Heart left ventricle (tissue), 16 donors: ENCODE measurements at regions not wholly inside any gene's neighbourhood (a gene's known extent, or its start where the extent isn't known, plus 50 kb on each side); places are given as distances from the start of the nearest gene placed in this dataset.

ENCODE experiments used
- ATAC-seq, 4 donors: fragments of 200-7000 bp; cut with Tn5 transposase; one replicate each; pipeline ENCODE4 v1.9.1; 2020 to 2022; ENCODE audit warnings: moderate library complexity in 4 of 4, mild to moderate bottlenecking in 3 of 4, moderate number of reproducible peaks in 1 of 4
- DNase-seq, 5 donors: peaks; one replicate each; pipeline ENCODE4 v3.0.0-alpha.2; 2020
- H3K27ac ChIP-seq, 12 donors: fragments of 200-600 bp; sonication (generic) in 4 of 12; one replicate each; pipeline versions ENCODE4 v1.5.0 to v1.8.0; 2016 to 2022; ENCODE audit warnings: mild to moderate bottlenecking in 2 of 12
- H3K27me3 ChIP-seq, 9 donors: fragments of 200-600 bp; sonication (generic) in 2 of 9; one replicate each; pipeline versions ENCODE4 v1.5.1 to v1.8.0; 2016 to 2022; ENCODE audit warnings: mild to moderate bottlenecking in 3 of 9
- H3K36me3 ChIP-seq, 9 donors: fragments of 200-600 bp; sonication (generic) in 2 of 9; one replicate each; pipeline versions ENCODE4 v1.5.0 to v1.8.0; 2018 to 2022; ENCODE audit warnings: mild to moderate bottlenecking in 2 of 9
- H3K4me1 ChIP-seq, 12 donors: fragments of 200-600 bp; sonication (generic) in 4 of 12; one replicate each; pipeline versions ENCODE4 v1.5.0 to v1.8.0; 2016 to 2022; ENCODE audit warnings: mild to moderate bottlenecking in 3 of 12
- H3K4me3 ChIP-seq, 12 donors: fragments of 200-600 bp; sonication (generic) in 4 of 12; one replicate each; pipeline versions ENCODE4 v1.5.0 to v1.8.0; 2017 to 2022; ENCODE audit warnings: mild to moderate bottlenecking in 9 of 12, moderate library complexity in 4 of 12
- H3K9me3 ChIP-seq, 12 donors: fragments of 200-600 bp; sonication (generic) in 4 of 12; one replicate each; pipeline versions ENCODE4 v1.5.0 to v1.8.0; 2016 to 2022; ENCODE audit warnings: mild to moderate bottlenecking in 1 of 12
- CTCF ChIP-seq, 12 donors: fragments of 200-600 bp; sonication (generic) in 4 of 12; IDR thresholded peaks; one replicate each; pipeline versions ENCODE4 v1.5.0 to v1.8.0; 2018 to 2022; ENCODE audit warnings: antibody characterized with exemption in 12 of 12, mild to moderate bottlenecking in 5 of 12
- POLR2A ChIP-seq, 2 donors: fragments of 450-650 bp; IDR thresholded peaks; one replicate each; pipeline ENCODE4 v1.6.1; 2017; ENCODE audit warnings: antibody characterized with exemption in 2 of 2, mild to moderate bottlenecking in 2 of 2, moderate library complexity in 2 of 2
- WGBS, 4 donors: extraction: QIAGEN DNeasy Blood & Tissue Kit in 2 of 4; methylation state at CpG; one replicate each; pipeline versions ENCODE4 v1.1.5 to v1.1.7; 2013 to 2018; 5-methylcytosine and 5-hydroxymethylcytosine counted together
- intact Hi-C, 10 donors: fragments of 100-400 bp; cut with DNase I; formaldehyde crosslinking; loops; one replicate each; pipeline versions ENCODE4 v1.11.1 to v1.14.2; 2022
- donor health status: ischemic (EF 13 %, LVEDD 7.1; RV severe dilation, severe dysfunction).
- donor health status: healthy with polysubstance abuse.
- donor health status: DM: no; HTN: yes; CAD: no.
- donor health status: DM: no; HTN: no; CAD: no.
- donor health status: ischemic (EF 25% LVEDD 6.9; RV normal size, moderate dysfunction).
- donor health status: ischemic (EF 25% LVEDD 5.7; RV mildly dilated, moderate dysfunction).
- donor health status: healthy.
- donor health status: DM: yes; HTN: yes; CAD: no.
- donor health status: ischemic (EF 35%, LVEDD 5.7; RV mildly dilated, moderate dysfunction).
- donor health status: nonischemic (EF 11% LVEDD 7.7; RV severe dilation, severe dysfunction).
- donor health status: DM: yes; HTN: yes; CAD: no.
- donor health status: PGD.
- donor health status: ischemic (EF 29% LVEDD 5.4; RV normal size, mild dysfunction).
- donor health status: nonischemic (EF 23%, LVEDD 6.1; RV moderate dilation, normal function).

DNA sequence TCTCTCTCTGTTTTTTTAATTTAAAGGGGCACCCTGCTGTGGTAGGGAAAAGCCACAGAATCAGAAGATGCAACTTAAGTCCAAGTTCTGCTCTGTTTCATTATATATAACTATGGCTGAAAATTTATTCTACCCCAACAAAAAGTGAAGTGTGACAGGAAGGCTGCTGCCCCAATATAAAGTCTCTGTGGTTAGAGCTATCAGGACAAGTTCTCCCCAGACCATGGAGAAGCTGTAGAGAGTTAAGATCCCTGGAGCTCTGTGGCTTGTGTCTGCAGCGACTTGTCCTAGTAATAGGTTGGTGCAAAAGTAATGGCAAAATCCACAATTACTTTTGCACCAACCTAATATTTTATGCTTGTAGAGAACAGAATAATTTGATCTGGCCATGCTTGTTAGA, 250.9 kb downstream of the PSAT1 start:
- TF ChIP-seq POLR2A (IDR thresholded peaks at IDR 0.05) (no peak), CTCF (IDR thresholded peaks at IDR 0.05) (no peak)
- no peak overlapping the region for H3K27ac ChIP-seq
- H3K4me3 ChIP-seq = no peak overlapping the region
- intact Hi-C loops = no loop called here
- H3K4me1 ChIP-seq = no peaks in the 10 kb centered on the region
- H3K36me3 ChIP-seq = no peaks in the 10 kb centered on the region
- 78 to 100% (median 91%) methylated on average over 1 of the region's 1 CpG for WGBS, 4 donors
- ATAC-seq (no peak), DNase-seq (no peak)
- H3K9me3 ChIP-seq = no peaks in the 10 kb centered on the region
- peaks cover 0 to 4% (median 0%) of the 10 kb centered on the region in 9 donors for H3K27me3 ChIP-seq

DNA sequence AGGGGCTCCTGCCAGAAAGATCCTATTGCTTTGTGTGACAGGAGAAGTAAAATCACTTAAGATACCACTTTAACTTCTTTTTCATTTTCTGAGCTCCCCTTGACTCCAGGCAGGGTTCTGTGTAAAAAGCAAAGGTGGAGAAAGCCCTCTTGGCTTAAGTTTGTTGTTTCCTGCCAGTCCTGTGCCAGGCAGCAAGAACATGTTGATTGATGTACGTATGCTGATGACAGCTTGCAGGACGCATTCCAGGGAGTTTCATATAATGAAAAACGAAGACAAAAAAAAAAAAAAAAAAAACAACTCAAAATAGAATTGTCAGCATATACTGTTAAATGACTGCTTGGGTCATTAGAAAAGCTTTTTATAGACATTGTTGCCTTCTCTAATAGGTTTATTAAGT, 251.7 kb downstream of the PSAT1 start:
- DNase-seq (no peak), ATAC-seq (no peak)
- no peak for TF ChIP-seq POLR2A (IDR thresholded peaks at IDR 0.05)
- TF ChIP-seq CTCF (IDR thresholded peaks at IDR 0.05) = no peak
- WGBS, 4 donors = 20 to 32% (median 27%) methylated on average over 3 of the region's 3 CpGs
- Histone ChIP-seq H3K36me3 (no peaks in the 10 kb centered on the region), H3K9me3 (no peaks in the 10 kb centered on the region), H3K4me3 (no peak overlapping the region), H3K27ac (no peak overlapping the region), H3K4me1 (no peaks in the 10 kb centered on the region), H3K27me3 (peaks cover 0 to 4% (median 0%) of the 10 kb centered on the region in 9 donors)
- intact Hi-C loops = no loop called here

GRCh38 chr9:78549711-78550110, 252.8 kb downstream of the PSAT1 start:
- ATAC-seq (no peak), DNase-seq (no peak)
- Histone ChIP-seq H3K4me3 (no peak overlapping the region), H3K4me1 (no peaks in the 10 kb centered on the region), H3K27me3 (peaks cover 0 to 4% (median 0%) of the 10 kb centered on the region in 9 donors), H3K27ac (no peak overlapping the region), H3K36me3 (no peaks in the 10 kb centered on the region), H3K9me3 (no peaks in the 10 kb centered on the region)
- no peak for TF ChIP-seq CTCF (IDR thresholded peaks at IDR 0.05)
- TF ChIP-seq POLR2A (IDR thresholded peaks at IDR 0.05) = no peak
- WGBS, 4 donors = 42 to 62% (median 56%) methylated on average over 3 of the region's 3 CpGs
- intact Hi-C loops = no loop called here

DNA sequence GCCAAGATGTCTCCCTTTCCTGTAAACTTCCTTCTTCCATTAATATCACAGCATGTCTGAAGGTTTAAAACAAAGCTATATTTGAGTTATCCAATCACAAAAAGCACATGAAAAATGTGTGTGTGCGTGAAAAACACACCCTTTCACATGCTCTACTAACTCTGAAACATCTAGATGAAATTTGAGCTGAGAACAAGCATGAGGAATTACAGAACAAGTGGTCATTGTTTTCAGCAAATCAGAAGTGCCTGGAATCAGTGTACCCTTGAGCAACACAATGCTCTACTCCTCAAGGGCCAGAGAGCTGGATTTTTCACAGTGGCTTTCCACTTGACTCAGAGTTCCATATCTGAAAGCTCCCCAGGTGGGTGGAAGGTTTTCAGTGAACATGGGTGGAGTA, 255.9 kb downstream of the PSAT1 start:
- no peaks in the 10 kb centered on the region for H3K27me3 ChIP-seq
- no peak for ATAC-seq
- H3K4me3 ChIP-seq = no peak overlapping the region
- no peaks in the 10 kb centered on the region for H3K4me1 ChIP-seq
- no peaks in the 10 kb centered on the region for H3K9me3 ChIP-seq
- H3K36me3 ChIP-seq = no peaks in the 10 kb centered on the region
- no peak for DNase-seq
- WGBS, 4 donors = 31 to 69% (median 49%) methylated on average over 1 of the region's 1 CpG
- TF ChIP-seq POLR2A (IDR thresholded peaks at IDR 0.05) (no peak), CTCF (IDR thresholded peaks at IDR 0.05) (no peak)
- intact Hi-C loops = no loop called here
- no peak overlapping the region for H3K27ac ChIP-seq
